IMR-90 (cell line): ENCODE measurements at regions not wholly inside any gene's neighbourhood (a gene's known extent, or its start where the extent isn't known, plus 50 kb on each side); places are given as distances from the start of the nearest gene placed in this dataset.

Source experiments
- ATAC-seq: fragments of 200-7000 bp; cut with Tn5 transposase; 2 replicates; pipeline ENCODE4 v1.9.1; 2020; ENCODE audit warnings: low read depth, mild to moderate bottlenecking, moderate library complexity
- BruUV-seq: library from RNA; stranded (reverse); fragments of 400-500 nt; replicated peaks from 2 replicates; lab custom pipeline; 2021; lab: Mats Ljungman, UMichigan
- CTCF ChIA-PET: fragments of 300-600 bp; formaldehyde crosslinking; extraction: SDS; loops from one replicate; lab custom pipeline; 2021; ENCODE audit warnings: antibody characterized with exemption; lab: Yijun Ruan, JAX
- POLR2A ChIA-PET: fragments of 300-600 bp; sonication (Branson Sonifier 250); formaldehyde crosslinking; loops from one replicate; lab custom pipeline; 2022; ENCODE audit warnings: antibody characterized with exemption; ENCODE audit not compliant: unreplicated experiment; lab: Charles Lee
- DNase-seq: peaks from one replicate; pipeline ENCODE4 v3.0.0; 2013
- H2AFZ ChIP-seq: replicated peaks from 2 replicates; pipeline ENCODE3; 2013; ENCODE audit warnings: low read length, mild to moderate bottlenecking; ENCODE audit not compliant: poor library complexity
- H2AK5ac ChIP-seq: 2 replicates; pipeline ENCODE4 v1.6.1; 2013; ENCODE audit warnings: low read depth, low read length, inconsistent platforms
- H2AK9ac ChIP-seq: replicated peaks from 2 replicates; pipeline ENCODE3; 2013; ENCODE audit warnings: mild to moderate bottlenecking, low read depth, low read length, moderate library complexity; ENCODE audit not compliant: poor library complexity
- H2BK120ac ChIP-seq: 2 replicates; pipeline ENCODE4 v1.6.1; 2013; ENCODE audit warnings: low read depth, low read length, inconsistent platforms
- H2BK15ac ChIP-seq: 3 replicates; pipeline ENCODE4 v1.6.1; 2013; ENCODE audit warnings: low read depth, low read length, inconsistent platforms
- H2BK20ac ChIP-seq: 2 replicates; pipeline ENCODE4 v1.6.1; 2013; ENCODE audit warnings: low read depth, mild to moderate bottlenecking, inconsistent platforms, low read length, moderate library complexity
- H2BK5ac ChIP-seq: 2 replicates; pipeline ENCODE4 v1.6.1; 2013; ENCODE audit warnings: mild to moderate bottlenecking, low read depth, low read length, inconsistent platforms; ENCODE audit not compliant: poor library complexity, severe bottlenecking
- H3K14ac ChIP-seq: replicated peaks from 2 replicates; pipeline ENCODE4 v1.6.1; 2013; ENCODE audit warnings: low read depth, low read length, inconsistent platforms
- H3K18ac ChIP-seq: 2 replicates; pipeline ENCODE4 v1.6.1; 2013; ENCODE audit warnings: low read depth, low read length, control low read depth
- H3K23ac ChIP-seq: 2 replicates; pipeline ENCODE4 v1.6.1; 2013; ENCODE audit warnings: low read depth, low read length, inconsistent platforms
- H3K27ac ChIP-seq: 2 replicates; pipeline ENCODE4 v1.5.1; 2013; ENCODE audit warnings: mild to moderate bottlenecking, control low read depth, low read length; ENCODE audit not compliant: insufficient read depth
- H3K27me3 ChIP-seq: 2 replicates; pipeline ENCODE4 v1.6.1; 2013; ENCODE audit warnings: low read length; ENCODE audit not compliant: control insufficient read depth, insufficient read depth
- H3K36me3 ChIP-seq: 2 replicates; pipeline ENCODE4 v1.6.1; 2013; ENCODE audit warnings: low read length, mixed read lengths; ENCODE audit not compliant: control insufficient read depth, insufficient read depth
- H3K4ac ChIP-seq: 2 replicates; pipeline ENCODE4 v1.6.1; 2013; ENCODE audit warnings: low read depth, low read length, inconsistent platforms
- H3K4me1 ChIP-seq: 2 replicates; pipeline ENCODE4 v1.6.1; 2013; ENCODE audit warnings: low read length, mixed read lengths; ENCODE audit not compliant: control insufficient read depth, insufficient read depth
- H3K4me2 ChIP-seq: 2 replicates; pipeline ENCODE4 v1.6.1; 2013; ENCODE audit warnings: low read depth, mild to moderate bottlenecking, control low read depth, low read length, moderate library complexity
- H3K4me3 ChIP-seq: 2 replicates; pipeline ENCODE4 v1.5.1; 2013; ENCODE audit warnings: low read depth, mild to moderate bottlenecking, control low read depth, low read length, moderate library complexity; ENCODE audit not compliant: insufficient read depth
- H3K56ac ChIP-seq: 2 replicates; pipeline ENCODE4 v1.6.1; 2013; ENCODE audit warnings: low read length, inconsistent platforms; ENCODE audit not compliant: insufficient read depth; ENCODE audit errors: extremely low read depth
- H3K79me1 ChIP-seq, 2 experiments: 2 replicates each; pipeline ENCODE4 v1.6.1; 2013; ENCODE audit warnings: low read length in 2 of 2, inconsistent platforms in 1 of 2, low read depth in 1 of 2
- H3K9ac ChIP-seq: 2 replicates; pipeline ENCODE4 v1.6.1; 2013; ENCODE audit warnings: low read depth, low read length, control low read depth
- H3K9me1 ChIP-seq: 2 replicates; pipeline ENCODE4 v1.6.1; 2013; ENCODE audit warnings: low read length, inconsistent platforms; ENCODE audit not compliant: insufficient read depth
- H3K9me3 ChIP-seq: 2 replicates; pipeline ENCODE4 v1.6.1; 2013; ENCODE audit warnings: low read length; ENCODE audit not compliant: control insufficient read depth, insufficient read depth
- H4K20me1 ChIP-seq: 2 replicates; pipeline ENCODE4 v1.6.1; 2013; ENCODE audit warnings: low read length, inconsistent platforms; ENCODE audit not compliant: insufficient read depth
- H4K5ac ChIP-seq: 2 replicates; pipeline ENCODE4 v1.6.1; 2013; ENCODE audit warnings: mild to moderate bottlenecking, low read depth, low read length, control low read depth
- H4K8ac ChIP-seq, 2 experiments: 2 replicates each; pipeline ENCODE4 v1.6.1; 2013; ENCODE audit warnings: low read depth in 2 of 2, low read length in 2 of 2, control low read depth in 1 of 2, inconsistent platforms in 1 of 2
- H4K91ac ChIP-seq: 2 replicates; pipeline ENCODE4 v1.6.1; 2013; ENCODE audit warnings: low read depth, low read length, inconsistent platforms; ENCODE audit not compliant: insufficient read depth
- BHLHE40 ChIP-seq: fragments of 150-350 bp; IDR thresholded peaks from 2 replicates; pipeline ENCODE4 v1.6.1; 2016; ENCODE audit warnings: mild to moderate bottlenecking, low read depth, low read length
- CEBPB ChIP-seq: IDR thresholded peaks from 2 replicates; pipeline ENCODE4 v1.6.1; 2012; ENCODE audit warnings: low read depth, low read length, improper control_type of control experiment
- CHD1 ChIP-seq: IDR thresholded peaks from 2 replicates; pipeline ENCODE4 v1.6.1; 2012; ENCODE audit warnings: low read depth, low read length, improper control_type of control experiment
- MAFK ChIP-seq: IDR thresholded peaks from 2 replicates; pipeline ENCODE4 v1.6.1; 2012; ENCODE audit warnings: low read depth, low read length, improper control_type of control experiment
- MAZ ChIP-seq: IDR thresholded peaks from 2 replicates; pipeline ENCODE4 v1.6.1; 2012; ENCODE audit warnings: low read depth, mild to moderate bottlenecking, low read length, improper control_type of control experiment, moderate library complexity, borderline replicate concordance
- MXI1 ChIP-seq: IDR thresholded peaks from 2 replicates; pipeline ENCODE4 v1.6.1; 2012; ENCODE audit warnings: low read depth, mild to moderate bottlenecking, low read length, moderate library complexity, borderline replicate concordance
- POLR2A ChIP-seq: IDR thresholded peaks from 2 replicates; pipeline ENCODE4 v1.6.1; 2012; ENCODE audit warnings: mild to moderate bottlenecking, low read depth, low read length
- RAD21 ChIP-seq: IDR thresholded peaks from 2 replicates; pipeline ENCODE4 v1.6.1; 2012; ENCODE audit warnings: low read length, improper control_type of control experiment
- RCOR1 ChIP-seq: IDR thresholded peaks from 2 replicates; pipeline ENCODE4 v1.6.1; 2012; ENCODE audit warnings: mild to moderate bottlenecking, low read length, improper control_type of control experiment; ENCODE audit not compliant: insufficient replicate concordance
- RFX5 ChIP-seq: IDR thresholded peaks from 2 replicates; pipeline ENCODE4 v1.8.0; 2012; ENCODE audit warnings: low read depth, mild to moderate bottlenecking, low read length, moderate library complexity
- SMC3 ChIP-seq: fragments of 150-350 bp; IDR thresholded peaks from 2 replicates; pipeline ENCODE4 v1.6.1; 2016; ENCODE audit warnings: low read depth, mild to moderate bottlenecking, antibody characterized with exemption, low read length, moderate library complexity
- USF2 ChIP-seq: fragments of 150-350 bp; IDR thresholded peaks from 2 replicates; pipeline ENCODE4 v1.6.1; 2017; ENCODE audit warnings: mild to moderate bottlenecking, antibody characterized with exemption, low read length, low read depth
- WGBS, 2 experiments: methylation state at CpG; one replicate each; pipeline versions ENCODE4 v1.1.5 to v1.1.7; 2013; ENCODE audit warnings: missing lambda C conversion rate in 2 of 2; ENCODE audit not compliant: insufficient read length in 1 of 2; ENCODE audit errors: extremely low coverage in 2 of 2; 5-methylcytosine and 5-hydroxymethylcytosine counted together
- dilution Hi-C: fragments of 300-500 bp; cut with HindIII; formaldehyde crosslinking; loops from one replicate; pipeline ENCODE4 v1.14.3; 2018; ENCODE audit warnings: low sequenced_read_pairs; ENCODE audit not compliant: unreplicated experiment
- in situ Hi-C: fragments of 300-500 bp; cut with MboI; formaldehyde crosslinking; loops from 3 replicates; pipeline ENCODE4 v1.14.3; 2019; ENCODE audit warnings: low sequenced_read_pairs, inconsistent platforms, mixed read lengths
- intact Hi-C: fragments of 100-400 bp; cut with micrococcal nuclease; formaldehyde crosslinking; loops from 2 replicates; pipeline ENCODE4 v1.10.0; 2022
- TF ChIP-seq, protein P1 (sequence below): fragments of 150-350 bp; IDR thresholded peaks from 2 replicates; pipeline ENCODE4 v1.6.1; 2016; ENCODE audit warnings: low read depth, mild to moderate bottlenecking, low read length, moderate library complexity, borderline replicate concordance
- TF ChIP-seq, protein P2 (sequence below): conservative IDR thresholded peaks from 2 replicates; pipeline ENCODE4 v1.5.1; 2012; ENCODE audit warnings: mild to moderate bottlenecking, low read depth, low read length, improper control_type of control experiment

- in situ Hi-C loops, result no loop called here
- no peak overlapping the region for H3K9ac ChIP-seq
- no peak overlapping the region for H2AK5ac ChIP-seq
- no peak overlapping the region for H3K4me3 ChIP-seq
- no peak overlapping the region for H3K23ac ChIP-seq
- no peak overlapping the region for H2BK5ac ChIP-seq
- H2BK120ac ChIP-seq, result no peak overlapping the region
- H3K14ac ChIP-seq, result no peak overlapping the region
- H3K4me1 ChIP-seq, result no peaks in the 10 kb centered on the region
- H4K20me1 ChIP-seq, result no peaks in the 10 kb centered on the region
- no peaks in the 10 kb centered on the region for H3K36me3 ChIP-seq
- peaks cover 3% of the 10 kb centered on the region; the same call in 1 of the 2 replicates for H3K27me3 ChIP-seq
- no peak overlapping the region for H2AFZ ChIP-seq
- H2BK20ac ChIP-seq, result no peak overlapping the region
- no peak overlapping the region for H3K4ac ChIP-seq
- H4K91ac ChIP-seq, result no peak overlapping the region
- ATAC-seq (no peak), DNase-seq (no peak)
- no peak overlapping the region for H3K18ac ChIP-seq
- no peak overlapping the region for H4K8ac ChIP-seq
- no peak overlapping the region for H3K4me2 ChIP-seq
- ChIA-PET CTCF (no interaction called here), POLR2A (no interaction called here)
- H3K9me3 ChIP-seq, result no peaks in the 10 kb centered on the region
- no peaks in the 10 kb centered on the region for H3K9me1 ChIP-seq
- H3K56ac ChIP-seq, result no peak overlapping the region
- WGBS, 2 experiments, result no CpG with 5 or more reads among the region's 9 CpGs
- H4K5ac ChIP-seq, result no peak overlapping the region
- intact Hi-C loops, result loop anchor here (5.0 kb wide), 1 partner anchor 35 kb away; no protein-coding TSS in a partner anchor
- no TSS peak for BruUV-seq
- no peak overlapping the region for H2BK15ac ChIP-seq
- TF ChIP-seq, protein P1, sequence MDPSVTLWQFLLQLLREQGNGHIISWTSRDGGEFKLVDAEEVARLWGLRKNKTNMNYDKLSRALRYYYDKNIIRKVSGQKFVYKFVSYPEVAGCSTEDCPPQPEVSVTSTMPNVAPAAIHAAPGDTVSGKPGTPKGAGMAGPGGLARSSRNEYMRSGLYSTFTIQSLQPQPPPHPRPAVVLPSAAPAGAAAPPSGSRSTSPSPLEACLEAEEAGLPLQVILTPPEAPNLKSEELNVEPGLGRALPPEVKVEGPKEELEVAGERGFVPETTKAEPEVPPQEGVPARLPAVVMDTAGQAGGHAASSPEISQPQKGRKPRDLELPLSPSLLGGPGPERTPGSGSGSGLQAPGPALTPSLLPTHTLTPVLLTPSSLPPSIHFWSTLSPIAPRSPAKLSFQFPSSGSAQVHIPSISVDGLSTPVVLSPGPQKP, result no peak
- TF ChIP-seq MXI1 (no peak), CEBPB (no peak), USF2 (no peak), RAD21 (no peak), BHLHE40 (no peak), CHD1 (no peak), RFX5 (no peak), POLR2A (no peak), MAZ (no peak), MAFK (no peak), SMC3 (no peak), RCOR1 (no peak)
- TF ChIP-seq, protein P2, sequence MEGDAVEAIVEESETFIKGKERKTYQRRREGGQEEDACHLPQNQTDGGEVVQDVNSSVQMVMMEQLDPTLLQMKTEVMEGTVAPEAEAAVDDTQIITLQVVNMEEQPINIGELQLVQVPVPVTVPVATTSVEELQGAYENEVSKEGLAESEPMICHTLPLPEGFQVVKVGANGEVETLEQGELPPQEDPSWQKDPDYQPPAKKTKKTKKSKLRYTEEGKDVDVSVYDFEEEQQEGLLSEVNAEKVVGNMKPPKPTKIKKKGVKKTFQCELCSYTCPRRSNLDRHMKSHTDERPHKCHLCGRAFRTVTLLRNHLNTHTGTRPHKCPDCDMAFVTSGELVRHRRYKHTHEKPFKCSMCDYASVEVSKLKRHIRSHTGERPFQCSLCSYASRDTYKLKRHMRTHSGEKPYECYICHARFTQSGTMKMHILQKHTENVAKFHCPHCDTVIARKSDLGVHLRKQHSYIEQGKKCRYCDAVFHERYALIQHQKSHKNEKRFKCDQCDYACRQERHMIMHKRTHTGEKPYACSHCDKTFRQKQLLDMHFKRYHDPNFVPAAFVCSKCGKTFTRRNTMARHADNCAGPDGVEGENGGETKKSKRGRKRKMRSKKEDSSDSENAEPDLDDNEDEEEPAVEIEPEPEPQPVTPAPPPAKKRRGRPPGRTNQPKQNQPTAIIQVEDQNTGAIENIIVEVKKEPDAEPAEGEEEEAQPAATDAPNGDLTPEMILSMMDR, result no peak
- H2AK9ac ChIP-seq, result no peak overlapping the region
- no peaks in the 10 kb centered on the region for H3K79me1 ChIP-seq
- dilution Hi-C loops, result no loop called here
- H3K27ac ChIP-seq, result no peak overlapping the region
Measured at GRCh38 chr11:20247591-20248007, 87.3 kb upstream of the DBX1 start.
